Nephron (organoid): ENCODE measurements at regions not wholly inside any gene's neighbourhood (a gene's known extent, or its start where the extent isn't known, plus 50 kb on each side); places are given as distances from the start of the nearest gene placed in this dataset.

Experiments used
- H3K27ac Mint-ChIP-seq, 3 experiments: 2 replicates each; pipeline ENCODE4 v1.8.0; 2020; ENCODE audit warnings: mixed read lengths in 3 of 3, mild to moderate bottlenecking in 2 of 3, moderate library complexity in 1 of 3
- H3K27me3 Mint-ChIP-seq: 2 replicates; pipeline ENCODE4 v1.8.0; 2021; ENCODE audit warnings: low read depth, mild to moderate bottlenecking, moderate library complexity, mixed read lengths
- H3K36me3 Mint-ChIP-seq: 2 replicates; pipeline ENCODE4 v1.8.0; 2020; ENCODE audit warnings: low read depth, mixed read lengths
- H3K4me1 Mint-ChIP-seq: 2 replicates; pipeline ENCODE4 v1.8.0; 2020; ENCODE audit warnings: mixed read lengths
- H3K4me3 Mint-ChIP-seq, 3 experiments: 2 replicates each; pipeline ENCODE4 v1.8.0; 2020; ENCODE audit warnings: mild to moderate bottlenecking in 3 of 3, mixed read lengths in 3 of 3, moderate library complexity in 2 of 3
- H3K9me3 Mint-ChIP-seq: 2 replicates; pipeline ENCODE4 v1.8.0; 2020; ENCODE audit warnings: mixed read lengths
- CTCF ChIP-seq, 3 experiments: fragments of 200-600 bp; sonication (generic); IDR thresholded peaks; one replicate each; pipeline ENCODE4 v1.5.0; 2021; ENCODE audit warnings: antibody characterized with exemption in 3 of 3; ENCODE audit not compliant: unreplicated experiment in 3 of 3

DNA sequence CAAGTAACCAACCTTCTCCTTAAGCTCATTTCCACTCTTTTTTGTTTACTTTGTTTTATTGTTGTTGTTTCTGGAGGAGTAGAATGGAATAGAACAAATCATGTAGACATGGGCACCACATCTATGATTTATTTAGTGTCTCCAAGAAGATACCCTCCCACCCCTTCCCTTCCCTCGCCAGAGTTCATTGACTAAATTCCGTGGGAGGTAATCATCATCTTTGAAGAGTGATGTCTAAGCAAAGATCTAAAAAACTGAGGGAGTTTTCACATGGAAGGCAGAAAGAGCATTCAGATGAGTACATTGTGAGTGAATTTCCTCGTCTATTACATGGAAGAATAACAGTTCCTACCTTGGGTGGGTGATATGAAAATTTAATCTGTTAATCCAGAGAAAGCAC is 136.2 kb downstream of the SEC16B start:
- TF ChIP-seq CTCF (IDR thresholded peaks at IDR 0.05; ENCODE audit: unreplicated experiment in 3 of 3) = no peak
- Mint-ChIP-seq H3K9me3 (peaks cover 4% of the 10 kb centered on the region), H3K27ac (no peak overlapping the region), H3K27me3 (peaks cover 11% of the 10 kb centered on the region), H3K36me3 (no peaks in the 10 kb centered on the region), H3K4me1 (no peaks in the 10 kb centered on the region), H3K4me3 (no peak overlapping the region)

DNA sequence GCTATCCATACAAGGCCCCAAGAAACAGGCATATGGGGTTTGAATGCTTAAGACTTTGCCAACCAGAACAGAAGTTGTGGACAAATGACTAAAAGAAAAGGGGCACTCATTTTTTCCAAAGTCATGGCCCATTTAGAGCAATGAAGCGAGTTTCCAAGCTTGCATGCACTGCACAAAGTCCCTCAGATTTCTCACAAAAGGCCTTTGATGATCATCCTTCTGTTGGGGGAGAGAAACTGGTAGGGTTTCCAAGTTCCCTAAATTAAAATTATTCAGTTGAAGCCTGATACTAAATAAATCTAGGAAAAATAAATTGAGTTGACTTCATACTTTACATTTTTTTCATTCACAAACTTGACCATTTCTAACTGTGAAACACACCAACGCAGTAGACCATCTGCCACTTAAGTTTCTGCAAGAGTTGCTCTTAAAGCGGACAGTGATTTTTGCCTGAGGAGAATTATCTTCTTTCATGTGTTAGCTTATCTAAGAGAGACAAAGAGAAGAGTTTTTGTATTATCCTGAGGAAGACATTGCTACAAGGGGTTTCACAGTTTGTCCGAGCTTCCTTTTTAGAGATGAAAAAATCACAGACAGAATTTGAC is 139.2 kb downstream of the SEC16B start:
- H3K27me3 Mint-ChIP-seq = peaks cover 11% of the 10 kb centered on the region
- H3K27ac Mint-ChIP-seq = no peak overlapping the region
- peaks cover 4% of the 10 kb centered on the region for H3K9me3 Mint-ChIP-seq
- no peak overlapping the region for H3K4me3 Mint-ChIP-seq
- H3K4me1 Mint-ChIP-seq = no peaks in the 10 kb centered on the region
- no peak for TF ChIP-seq CTCF (IDR thresholded peaks at IDR 0.05; ENCODE audit: unreplicated experiment in 3 of 3)
- no peaks in the 10 kb centered on the region for H3K36me3 Mint-ChIP-seq

GRCh38 chr1:177825276-177825901 is 144.5 kb downstream of the SEC16B start:
- H3K36me3 Mint-ChIP-seq = no peaks in the 10 kb centered on the region
- H3K4me1 Mint-ChIP-seq = no peaks in the 10 kb centered on the region
- TF ChIP-seq CTCF (IDR thresholded peaks at IDR 0.05; ENCODE audit: unreplicated experiment in 3 of 3) = no peak
- H3K27ac Mint-ChIP-seq = no peak overlapping the region
- H3K27me3 Mint-ChIP-seq = peaks cover 35% of the 10 kb centered on the region
- H3K4me3 Mint-ChIP-seq = no peak overlapping the region
- no peaks in the 10 kb centered on the region for H3K9me3 Mint-ChIP-seq

- no peaks in the 10 kb centered on the region for H3K4me1 Mint-ChIP-seq
- TF ChIP-seq CTCF (IDR thresholded peaks at IDR 0.05; ENCODE audit: unreplicated experiment in 3 of 3) = no peak
- no peak overlapping the region for H3K27ac Mint-ChIP-seq
- no peaks in the 10 kb centered on the region for H3K9me3 Mint-ChIP-seq
- no peaks in the 10 kb centered on the region for H3K36me3 Mint-ChIP-seq
- peaks cover 37% of the 10 kb centered on the region for H3K27me3 Mint-ChIP-seq
- H3K4me3 Mint-ChIP-seq = no peak overlapping the region
Measured at GRCh38 chr1:177824508-177824982, 145.3 kb downstream of the SEC16B start.

- Mint-ChIP-seq H3K4me3 (no peak overlapping the region), H3K9me3 (peaks cover 18% of the 10 kb centered on the region), H3K27ac (no peak overlapping the region), H3K27me3 (peaks cover 55% of the 10 kb centered on the region), H3K4me1 (peaks cover 5% of the 10 kb centered on the region), H3K36me3 (no peaks in the 10 kb centered on the region)
- no peak for TF ChIP-seq CTCF (IDR thresholded peaks at IDR 0.05; ENCODE audit: unreplicated experiment in 3 of 3)
Measured at GRCh38 chr1:177820213-177820612, 149.6 kb downstream of the SEC16B start.
